IMR-90 (cell line): ENCODE measurements at regions not wholly inside any gene's neighbourhood (a gene's known extent, or its start where the extent isn't known, plus 50 kb on each side); places are given as distances from the start of the nearest gene placed in this dataset.

ENCODE experiments used
- ATAC-seq: fragments of 200-7000 bp; cut with Tn5 transposase; 2 replicates; pipeline ENCODE4 v1.9.1; 2020; ENCODE audit warnings: low read depth, mild to moderate bottlenecking, moderate library complexity
- BruUV-seq: library from RNA; stranded (reverse); fragments of 400-500 nt; replicated peaks from 2 replicates; lab custom pipeline; 2021; lab: Mats Ljungman, UMichigan
- CTCF ChIA-PET: fragments of 300-600 bp; formaldehyde crosslinking; extraction: SDS; loops from one replicate; lab custom pipeline; 2021; ENCODE audit warnings: antibody characterized with exemption; lab: Yijun Ruan, JAX
- POLR2A ChIA-PET: fragments of 300-600 bp; sonication (Branson Sonifier 250); formaldehyde crosslinking; loops from one replicate; lab custom pipeline; 2022; ENCODE audit warnings: antibody characterized with exemption; ENCODE audit not compliant: unreplicated experiment; lab: Charles Lee
- DNase-seq: peaks from one replicate; pipeline ENCODE4 v3.0.0; 2013
- H2AFZ ChIP-seq: replicated peaks from 2 replicates; pipeline ENCODE3; 2013; ENCODE audit warnings: low read length, mild to moderate bottlenecking; ENCODE audit not compliant: poor library complexity
- H2AK5ac ChIP-seq: 2 replicates; pipeline ENCODE4 v1.6.1; 2013; ENCODE audit warnings: low read depth, low read length, inconsistent platforms
- H2AK9ac ChIP-seq: replicated peaks from 2 replicates; pipeline ENCODE3; 2013; ENCODE audit warnings: mild to moderate bottlenecking, low read depth, low read length, moderate library complexity; ENCODE audit not compliant: poor library complexity
- H2BK120ac ChIP-seq: 2 replicates; pipeline ENCODE4 v1.6.1; 2013; ENCODE audit warnings: low read depth, low read length, inconsistent platforms
- H2BK15ac ChIP-seq: 3 replicates; pipeline ENCODE4 v1.6.1; 2013; ENCODE audit warnings: low read depth, low read length, inconsistent platforms
- H2BK20ac ChIP-seq: 2 replicates; pipeline ENCODE4 v1.6.1; 2013; ENCODE audit warnings: low read depth, mild to moderate bottlenecking, inconsistent platforms, low read length, moderate library complexity
- H2BK5ac ChIP-seq: 2 replicates; pipeline ENCODE4 v1.6.1; 2013; ENCODE audit warnings: mild to moderate bottlenecking, low read depth, low read length, inconsistent platforms; ENCODE audit not compliant: poor library complexity, severe bottlenecking
- H3K14ac ChIP-seq: replicated peaks from 2 replicates; pipeline ENCODE4 v1.6.1; 2013; ENCODE audit warnings: low read depth, low read length, inconsistent platforms
- H3K18ac ChIP-seq: 2 replicates; pipeline ENCODE4 v1.6.1; 2013; ENCODE audit warnings: low read depth, low read length, control low read depth
- H3K23ac ChIP-seq: 2 replicates; pipeline ENCODE4 v1.6.1; 2013; ENCODE audit warnings: low read depth, low read length, inconsistent platforms
- H3K27ac ChIP-seq: 2 replicates; pipeline ENCODE4 v1.5.1; 2013; ENCODE audit warnings: mild to moderate bottlenecking, control low read depth, low read length; ENCODE audit not compliant: insufficient read depth
- H3K27me3 ChIP-seq: 2 replicates; pipeline ENCODE4 v1.6.1; 2013; ENCODE audit warnings: low read length; ENCODE audit not compliant: control insufficient read depth, insufficient read depth
- H3K36me3 ChIP-seq: 2 replicates; pipeline ENCODE4 v1.6.1; 2013; ENCODE audit warnings: low read length, mixed read lengths; ENCODE audit not compliant: control insufficient read depth, insufficient read depth
- H3K4ac ChIP-seq: 2 replicates; pipeline ENCODE4 v1.6.1; 2013; ENCODE audit warnings: low read depth, low read length, inconsistent platforms
- H3K4me1 ChIP-seq: 2 replicates; pipeline ENCODE4 v1.6.1; 2013; ENCODE audit warnings: low read length, mixed read lengths; ENCODE audit not compliant: control insufficient read depth, insufficient read depth
- H3K4me2 ChIP-seq: 2 replicates; pipeline ENCODE4 v1.6.1; 2013; ENCODE audit warnings: low read depth, mild to moderate bottlenecking, control low read depth, low read length, moderate library complexity
- H3K4me3 ChIP-seq: 2 replicates; pipeline ENCODE4 v1.5.1; 2013; ENCODE audit warnings: low read depth, mild to moderate bottlenecking, control low read depth, low read length, moderate library complexity; ENCODE audit not compliant: insufficient read depth
- H3K56ac ChIP-seq: 2 replicates; pipeline ENCODE4 v1.6.1; 2013; ENCODE audit warnings: low read length, inconsistent platforms; ENCODE audit not compliant: insufficient read depth; ENCODE audit errors: extremely low read depth
- H3K79me1 ChIP-seq, 2 experiments: 2 replicates each; pipeline ENCODE4 v1.6.1; 2013; ENCODE audit warnings: low read length in 2 of 2, inconsistent platforms in 1 of 2, low read depth in 1 of 2
- H3K9ac ChIP-seq: 2 replicates; pipeline ENCODE4 v1.6.1; 2013; ENCODE audit warnings: low read depth, low read length, control low read depth
- H3K9me1 ChIP-seq: 2 replicates; pipeline ENCODE4 v1.6.1; 2013; ENCODE audit warnings: low read length, inconsistent platforms; ENCODE audit not compliant: insufficient read depth
- H3K9me3 ChIP-seq: 2 replicates; pipeline ENCODE4 v1.6.1; 2013; ENCODE audit warnings: low read length; ENCODE audit not compliant: control insufficient read depth, insufficient read depth
- H4K20me1 ChIP-seq: 2 replicates; pipeline ENCODE4 v1.6.1; 2013; ENCODE audit warnings: low read length, inconsistent platforms; ENCODE audit not compliant: insufficient read depth
- H4K5ac ChIP-seq: 2 replicates; pipeline ENCODE4 v1.6.1; 2013; ENCODE audit warnings: mild to moderate bottlenecking, low read depth, low read length, control low read depth
- H4K8ac ChIP-seq, 2 experiments: 2 replicates each; pipeline ENCODE4 v1.6.1; 2013; ENCODE audit warnings: low read depth in 2 of 2, low read length in 2 of 2, control low read depth in 1 of 2, inconsistent platforms in 1 of 2
- H4K91ac ChIP-seq: 2 replicates; pipeline ENCODE4 v1.6.1; 2013; ENCODE audit warnings: low read depth, low read length, inconsistent platforms; ENCODE audit not compliant: insufficient read depth
- BHLHE40 ChIP-seq: fragments of 150-350 bp; IDR thresholded peaks from 2 replicates; pipeline ENCODE4 v1.6.1; 2016; ENCODE audit warnings: mild to moderate bottlenecking, low read depth, low read length
- CEBPB ChIP-seq: IDR thresholded peaks from 2 replicates; pipeline ENCODE4 v1.6.1; 2012; ENCODE audit warnings: low read depth, low read length, improper control_type of control experiment
- CTCF ChIP-seq: conservative IDR thresholded peaks from 2 replicates; pipeline ENCODE4 v1.5.1; 2012; ENCODE audit warnings: mild to moderate bottlenecking, low read depth, low read length, improper control_type of control experiment
- FOS ChIP-seq: fragments of 150-350 bp; IDR thresholded peaks from 2 replicates; pipeline ENCODE4 v1.6.1; 2016; ENCODE audit warnings: low read depth, low read length
- MAFK ChIP-seq: IDR thresholded peaks from 2 replicates; pipeline ENCODE4 v1.6.1; 2012; ENCODE audit warnings: low read depth, low read length, improper control_type of control experiment
- RAD21 ChIP-seq: IDR thresholded peaks from 2 replicates; pipeline ENCODE4 v1.6.1; 2012; ENCODE audit warnings: low read length, improper control_type of control experiment
- SMC3 ChIP-seq: fragments of 150-350 bp; IDR thresholded peaks from 2 replicates; pipeline ENCODE4 v1.6.1; 2016; ENCODE audit warnings: low read depth, mild to moderate bottlenecking, antibody characterized with exemption, low read length, moderate library complexity
- dilution Hi-C: fragments of 300-500 bp; cut with HindIII; formaldehyde crosslinking; loops from one replicate; pipeline ENCODE4 v1.14.3; 2018; ENCODE audit warnings: low sequenced_read_pairs; ENCODE audit not compliant: unreplicated experiment
- in situ Hi-C: fragments of 300-500 bp; cut with MboI; formaldehyde crosslinking; loops from 3 replicates; pipeline ENCODE4 v1.14.3; 2019; ENCODE audit warnings: low sequenced_read_pairs, inconsistent platforms, mixed read lengths
- intact Hi-C: fragments of 100-400 bp; cut with micrococcal nuclease; formaldehyde crosslinking; loops from 2 replicates; pipeline ENCODE4 v1.10.0; 2022

- peak; percentile 33 for DNase-seq
- no peak for TF ChIP-seq BHLHE40
- TF ChIP-seq CTCF = no peak
- TF ChIP-seq RAD21 = no peak
- no peak for TF ChIP-seq MAFK
- TF ChIP-seq FOS = no peak
- peak; percentile 62; the same call in 1 of the 2 replicates for TF ChIP-seq CEBPB
- no peak for TF ChIP-seq SMC3
- ChIA-PET CTCF (no interaction called here), POLR2A (no interaction called here)
- Histone ChIP-seq H2BK15ac (no peak overlapping the region), H3K4me2 (no peak overlapping the region), H3K9me3 (no peaks in the 10 kb centered on the region), H4K8ac (no peak overlapping the region), H2AK9ac (no peak overlapping the region), H4K5ac (no peak overlapping the region), H3K27me3 (no peaks in the 10 kb centered on the region), H3K4ac (no peak overlapping the region), H3K36me3 (no peaks in the 10 kb centered on the region), H3K79me1 (no peaks in the 10 kb centered on the region), H2BK5ac (no peak overlapping the region), H2AFZ (no peak overlapping the region), H2BK120ac (no peak overlapping the region), H2AK5ac (no peak overlapping the region; the same call in 1 of the 2 replicates), H3K18ac (peak overlapping the region; percentile 23; the same call in 1 of the 2 replicates), H3K56ac (no peak overlapping the region), H3K4me1 (peaks cover 6% of the 10 kb centered on the region; the same call in 1 of the 2 replicates), H3K23ac (0 out of 2 replicates have a peak overlapping the region, but pooled peaks have one; percentile 36), H3K14ac (no peak overlapping the region), H4K91ac (no peak overlapping the region), H3K27ac (no peak overlapping the region), H3K4me3 (no peak overlapping the region), H3K9ac (no peak overlapping the region), H3K9me1 (peaks cover 3% of the 10 kb centered on the region; the same call in 1 of the 2 replicates), H2BK20ac (no peak overlapping the region), H4K20me1 (no peaks in the 10 kb centered on the region)
- in situ Hi-C loops (no loop called here), intact Hi-C loops (no loop called here), dilution Hi-C loops (no loop called here)
- peak; percentile 59; the same call in 1 of the 2 replicates for ATAC-seq
- no TSS peak for BruUV-seq
Measured at GRCh38 chr1:58861506-58861905, 77.7 kb upstream of the JUN start.
